SHP77 (cell line): ENCODE measurements at regions not wholly inside any gene's neighbourhood (a gene's known extent, or its start where the extent isn't known, plus 50 kb on each side); places are given as distances from the start of the nearest gene placed in this dataset.
"Not testable (repeated sequence)": the region's sequence is repeated elsewhere in the genome, so short reads cannot be mapped to it uniquely, and the experiment has no call there.

ENCODE experiments used
- DNase-seq, 2 experiments: peaks; one replicate each; lab custom pipeline; 2025; lab: John Stamatoyannopoulos, UW

GRCh38 chr11:50247309-50247874 is 214.7 kb downstream of the OR4C45 start:
- no peak for DNase-seq

GRCh38 chr11:50267851-50268250 is 235.2 kb downstream of the OR4C45 start:
- no peak for DNase-seq

- DNase-seq, result no peak
These were observed 242.5 kb downstream of the OR4C45 start for GRCh38 chr11:50275133-50275532.

- no peak for DNase-seq
These were observed 246.1 kb downstream of the OR4C45 start for GRCh38 chr11:50278756-50279155.

- peak; percentile 92 to 93 for DNase-seq
These were observed 265.7 kb downstream of the OR4C45 start for GRCh38 chr11:50298182-50298988.

GRCh38 chr11:50330723-50331122 is 298.0 kb downstream of the OR4C45 start:
- not testable (repeated sequence) for DNase-seq

GRCh38 chr11:50333861-50334260 is 301.2 kb downstream of the OR4C45 start:
- DNase-seq, result no peak

- DNase-seq, result not testable (repeated sequence)
These were observed 304.8 kb downstream of the OR4C45 start for GRCh38 chr11:50337432-50337831.

- not testable (repeated sequence) for DNase-seq
These were observed 315.3 kb downstream of the OR4C45 start for GRCh38 chr11:50348018-50348417.

GRCh38 chr11:50379484-50379883 is 346.8 kb downstream of the OR4C45 start:
- no peak for DNase-seq

- DNase-seq, result no peak
These were observed 361.3 kb downstream of the OR4C45 start for GRCh38 chr11:50394017-50394416.

GRCh38 chr11:50412832-50413231 is 380.2 kb downstream of the OR4C45 start:
- DNase-seq, result no peak

GRCh38 chr11:50423208-50423607 is 390.5 kb downstream of the OR4C45 start:
- DNase-seq, result no peak
